ENCODE measurements at regions not wholly inside any gene's neighbourhood (a gene's known extent, or its start where the extent isn't known, plus 50 kb on each side); places are given as distances from the start of the nearest gene placed in this dataset.

DNA sequence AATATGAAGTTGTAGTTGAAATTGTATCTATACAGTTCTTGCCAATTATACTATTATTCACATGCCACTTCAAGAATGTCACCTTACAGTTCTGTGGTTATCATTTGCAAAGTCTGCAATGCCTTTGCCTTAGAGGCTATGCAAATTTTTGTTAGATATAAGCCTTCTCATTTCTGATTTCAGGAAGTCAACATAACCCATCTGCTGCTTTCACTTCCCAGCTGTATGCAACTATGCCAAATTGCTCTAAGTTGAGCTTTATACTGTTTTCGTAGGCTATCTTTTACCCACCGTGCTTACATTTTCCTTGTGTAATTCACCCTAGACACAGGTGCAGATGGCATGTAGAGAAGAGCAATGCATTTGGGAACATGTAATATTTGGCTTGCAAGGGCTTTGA is 1083.0 kb downstream of the CDH9 start:
- Histone ChIP-seq H3K9me3 (ENCODE audit: control insufficient read depth, insufficient read depth, low read depth, low read length) (no peaks in the 10 kb centered on the region), H3K27ac (ENCODE audit: low read length) (no peak overlapping the region), H3K4me1 (ENCODE audit: control insufficient read depth, insufficient read depth, low read length) (no peaks in the 10 kb centered on the region), H3K36me3 (ENCODE audit: control insufficient read depth, insufficient read depth, low read length) (no peaks in the 10 kb centered on the region), H3K27me3 (ENCODE audit: control insufficient read depth, insufficient read depth, low read length) (no peaks in the 10 kb centered on the region), H3K4me3 (ENCODE audit: low read depth in 2 of 2, low read length in 2 of 2) (no peak overlapping the region)
- TF ChIP-seq, protein P1, sequence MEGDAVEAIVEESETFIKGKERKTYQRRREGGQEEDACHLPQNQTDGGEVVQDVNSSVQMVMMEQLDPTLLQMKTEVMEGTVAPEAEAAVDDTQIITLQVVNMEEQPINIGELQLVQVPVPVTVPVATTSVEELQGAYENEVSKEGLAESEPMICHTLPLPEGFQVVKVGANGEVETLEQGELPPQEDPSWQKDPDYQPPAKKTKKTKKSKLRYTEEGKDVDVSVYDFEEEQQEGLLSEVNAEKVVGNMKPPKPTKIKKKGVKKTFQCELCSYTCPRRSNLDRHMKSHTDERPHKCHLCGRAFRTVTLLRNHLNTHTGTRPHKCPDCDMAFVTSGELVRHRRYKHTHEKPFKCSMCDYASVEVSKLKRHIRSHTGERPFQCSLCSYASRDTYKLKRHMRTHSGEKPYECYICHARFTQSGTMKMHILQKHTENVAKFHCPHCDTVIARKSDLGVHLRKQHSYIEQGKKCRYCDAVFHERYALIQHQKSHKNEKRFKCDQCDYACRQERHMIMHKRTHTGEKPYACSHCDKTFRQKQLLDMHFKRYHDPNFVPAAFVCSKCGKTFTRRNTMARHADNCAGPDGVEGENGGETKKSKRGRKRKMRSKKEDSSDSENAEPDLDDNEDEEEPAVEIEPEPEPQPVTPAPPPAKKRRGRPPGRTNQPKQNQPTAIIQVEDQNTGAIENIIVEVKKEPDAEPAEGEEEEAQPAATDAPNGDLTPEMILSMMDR (IDR thresholded peaks at IDR 0.05): no peak
- TF ChIP-seq SIN3A (IDR thresholded peaks at IDR 0.05; ENCODE audit: borderline replicate concordance, insufficient read depth, low read depth, low read length) (no peak), POLR2AphosphoS5 (IDR thresholded peaks at IDR 0.05; ENCODE audit: low read depth, low read length) (no peak), TCF7L2 (IDR thresholded peaks at IDR 0.05; ENCODE audit: low read depth, low read length) (no peak), REST (IDR thresholded peaks at IDR 0.05; ENCODE audit: insufficient read depth in 1 of 2, low read depth in 2 of 2, low read length in 1 of 2) (no peak)
- CTCF ChIA-PET: no interaction called here
- BruUV-seq (replicated peaks): no TSS peak
- in situ Hi-C loops (cut with HindIII; ENCODE audit: low pct_unique_long_range_greater_than_20kb, low sequenced_read_pairs): no loop called here
- DNase-seq (ENCODE audit: low read depth, low spot score): no peak
- POLR2A ChIA-PET: no interaction called here
- intact Hi-C loops (cut with micrococcal nuclease; ENCODE audit: unreplicated experiment): no loop called here
- ATAC-seq: no peak

DNA sequence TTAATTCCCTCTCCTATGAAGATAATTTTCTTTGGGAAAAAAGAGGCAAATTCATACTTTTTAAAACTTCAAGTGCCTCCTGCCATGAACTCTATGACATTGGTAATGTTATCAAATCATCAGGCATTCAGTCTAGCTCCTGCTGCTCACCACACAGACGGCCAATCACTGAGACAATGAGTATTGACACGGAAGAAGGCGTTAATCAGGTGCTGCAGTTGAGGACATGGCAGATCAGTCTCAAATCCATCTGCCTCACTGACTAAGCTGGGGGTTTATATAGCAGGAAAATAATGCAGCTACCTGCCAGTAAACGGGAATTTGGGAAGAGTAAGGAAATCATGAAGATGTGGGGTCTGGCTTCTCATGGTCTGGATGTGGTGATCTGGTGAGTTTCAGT is 1087.7 kb downstream of the CDH9 start:
- DNase-seq (ENCODE audit: low read depth, low spot score): no peak
- no peak overlapping the region for H3K27ac ChIP-seq (ENCODE audit: low read length)
- no peaks in the 10 kb centered on the region for H3K27me3 ChIP-seq (ENCODE audit: control insufficient read depth, insufficient read depth, low read length)
- no peak for ATAC-seq
- in situ Hi-C loops (cut with HindIII; ENCODE audit: low pct_unique_long_range_greater_than_20kb, low sequenced_read_pairs) (no loop called here), intact Hi-C loops (cut with micrococcal nuclease; ENCODE audit: unreplicated experiment) (no loop called here)
- ChIA-PET POLR2A (interaction anchor here (0.6 kb wide), 1 partner anchor 800 kb away, joined by 5 read pairs; no protein-coding TSS in a partner anchor), CTCF (no interaction called here)
- no peak overlapping the region for H3K4me3 ChIP-seq (ENCODE audit: low read depth in 2 of 2, low read length in 2 of 2)
- no peaks in the 10 kb centered on the region for H3K4me1 ChIP-seq (ENCODE audit: control insufficient read depth, insufficient read depth, low read length)
- TF ChIP-seq, protein P1 (IDR thresholded peaks at IDR 0.05): no peak
- TF ChIP-seq REST (IDR thresholded peaks at IDR 0.05; ENCODE audit: insufficient read depth in 1 of 2, low read depth in 2 of 2, low read length in 1 of 2) (no peak), TCF7L2 (IDR thresholded peaks at IDR 0.05; ENCODE audit: low read depth, low read length) (no peak), SIN3A (IDR thresholded peaks at IDR 0.05; ENCODE audit: borderline replicate concordance, insufficient read depth, low read depth, low read length) (no peak), POLR2AphosphoS5 (IDR thresholded peaks at IDR 0.05; ENCODE audit: low read depth, low read length) (no peak)
- H3K9me3 ChIP-seq (ENCODE audit: control insufficient read depth, insufficient read depth, low read depth, low read length): no peaks in the 10 kb centered on the region
- H3K36me3 ChIP-seq (ENCODE audit: control insufficient read depth, insufficient read depth, low read length): no peaks in the 10 kb centered on the region
- BruUV-seq (replicated peaks): no TSS peak
